ENCODE measurements at regions not wholly inside any gene's neighbourhood (a gene's known extent, or its start where the extent isn't known, plus 50 kb on each side); places are given as distances from the start of the nearest gene placed in this dataset.

DNA sequence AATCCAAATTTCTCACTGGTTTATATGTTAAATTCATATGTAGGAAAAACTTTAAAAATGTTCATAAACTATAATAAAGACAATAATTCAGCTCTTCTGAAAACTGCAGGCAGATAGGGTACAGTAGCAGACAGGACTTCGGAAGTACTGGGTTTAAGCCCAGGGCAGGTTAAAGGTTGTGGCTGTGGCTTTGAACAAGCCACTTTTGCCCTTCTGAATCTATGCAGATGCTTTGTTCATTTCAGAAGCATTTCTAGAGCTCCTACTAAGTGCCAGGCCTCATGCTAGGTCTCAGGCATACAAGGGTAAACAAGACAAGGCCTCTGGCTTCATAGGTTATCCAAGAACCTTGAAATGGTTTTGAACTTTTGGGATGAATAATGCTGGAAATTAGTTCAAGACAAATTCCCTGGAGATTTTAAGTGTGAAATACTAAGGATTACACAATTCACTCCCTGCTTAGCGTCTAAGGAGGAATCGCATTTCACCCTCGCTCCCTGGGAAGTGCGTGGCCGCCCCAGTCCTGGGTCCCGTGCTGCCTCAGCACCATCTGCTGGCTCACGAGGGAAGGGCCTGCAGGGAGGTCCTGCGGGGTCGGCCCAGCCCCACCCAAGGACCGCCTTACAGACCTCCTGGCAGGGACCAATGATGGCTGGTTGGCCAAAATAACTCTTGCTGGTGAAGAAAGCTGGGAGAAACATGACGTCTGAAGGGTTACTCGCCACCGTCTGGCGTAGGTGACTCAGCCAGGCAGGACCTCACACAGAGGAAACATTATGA is 67.7 kb upstream of the L3MBTL4 start (continued):
- TF ChIP-seq, protein P1, sequence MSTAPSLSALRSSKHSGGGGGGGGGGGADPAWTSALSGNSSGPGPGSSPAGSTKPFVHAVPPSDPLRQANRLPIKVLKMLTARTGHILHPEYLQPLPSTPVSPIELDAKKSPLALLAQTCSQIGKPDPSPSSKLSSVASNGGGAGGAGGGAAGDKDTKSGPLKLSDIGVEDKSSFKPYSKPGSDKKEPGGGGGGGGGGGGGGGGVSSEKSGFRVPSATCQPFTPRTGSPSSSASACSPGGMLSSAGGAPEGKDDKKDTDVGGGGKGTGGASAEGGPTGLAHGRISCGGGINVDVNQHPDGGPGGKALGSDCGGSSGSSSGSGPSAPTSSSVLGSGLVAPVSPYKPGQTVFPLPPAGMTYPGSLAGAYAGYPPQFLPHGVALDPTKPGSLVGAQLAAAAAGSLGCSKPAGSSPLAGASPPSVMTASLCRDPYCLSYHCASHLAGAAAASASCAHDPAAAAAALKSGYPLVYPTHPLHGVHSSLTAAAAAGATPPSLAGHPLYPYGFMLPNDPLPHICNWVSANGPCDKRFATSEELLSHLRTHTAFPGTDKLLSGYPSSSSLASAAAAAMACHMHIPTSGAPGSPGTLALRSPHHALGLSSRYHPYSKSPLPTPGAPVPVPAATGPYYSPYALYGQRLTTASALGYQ (CRISPR knock-in tag; IDR thresholded peaks at IDR 0.05), result no peak
- peak; percentile 69 for TF ChIP-seq CEBPG (CRISPR knock-in tag; IDR thresholded peaks at IDR 0.05)
- no peak for TF ChIP-seq UBTF (CRISPR knock-in tag; IDR thresholded peaks at IDR 0.05)
- TF ChIP-seq THYN1 (CRISPR knock-in tag; IDR thresholded peaks at IDR 0.05; ENCODE audit: borderline replicate concordance, low read depth), result no peak
- peak; percentile 39; the same call in 1 of the 2 replicates for TF ChIP-seq ZSCAN21 (CRISPR knock-in tag; IDR thresholded peaks at IDR 0.05; ENCODE audit: borderline replicate concordance)
- TF ChIP-seq HMG20A (CRISPR knock-in tag; IDR thresholded peaks at IDR 0.05; ENCODE audit: borderline replicate concordance), result no peak
- TF ChIP-seq ZMAT3 (CRISPR knock-in tag; conservative IDR thresholded peaks at IDR 0.05), result no peak
- peak; percentile 86 for TF ChIP-seq ZNF501 (CRISPR knock-in tag; IDR thresholded peaks at IDR 0.05)
- no peak for TF ChIP-seq ZNF781 (CRISPR knock-in tag; IDR thresholded peaks at IDR 0.05; ENCODE audit: borderline replicate concordance, not compliant biosample characterization)
- TF ChIP-seq ZNF260 (CRISPR knock-in tag; IDR thresholded peaks at IDR 0.05; ENCODE audit: borderline replicate concordance, low read depth), result no peak
- TF ChIP-seq, protein P2, sequence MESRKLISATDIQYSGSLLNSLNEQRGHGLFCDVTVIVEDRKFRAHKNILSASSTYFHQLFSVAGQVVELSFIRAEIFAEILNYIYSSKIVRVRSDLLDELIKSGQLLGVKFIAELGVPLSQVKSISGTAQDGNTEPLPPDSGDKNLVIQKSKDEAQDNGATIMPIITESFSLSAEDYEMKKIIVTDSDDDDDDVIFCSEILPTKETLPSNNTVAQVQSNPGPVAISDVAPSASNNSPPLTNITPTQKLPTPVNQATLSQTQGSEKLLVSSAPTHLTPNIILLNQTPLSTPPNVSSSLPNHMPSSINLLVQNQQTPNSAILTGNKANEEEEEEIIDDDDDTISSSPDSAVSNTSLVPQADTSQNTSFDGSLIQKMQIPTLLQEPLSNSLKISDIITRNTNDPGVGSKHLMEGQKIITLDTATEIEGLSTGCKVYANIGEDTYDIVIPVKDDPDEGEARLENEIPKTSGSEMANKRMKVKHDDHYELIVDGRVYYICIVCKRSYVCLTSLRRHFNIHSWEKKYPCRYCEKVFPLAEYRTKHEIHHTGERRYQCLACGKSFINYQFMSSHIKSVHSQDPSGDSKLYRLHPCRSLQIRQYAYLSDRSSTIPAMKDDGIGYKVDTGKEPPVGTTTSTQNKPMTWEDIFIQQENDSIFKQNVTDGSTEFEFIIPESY (CRISPR knock-in tag; IDR thresholded peaks at IDR 0.05), result no peak
- no peak for TF ChIP-seq TCF7 (IDR thresholded peaks at IDR 0.05; ENCODE audit: low read depth)
- TF ChIP-seq SMAD9 (CRISPR knock-in tag; IDR thresholded peaks at IDR 0.05), result no peak
- no peak for TF ChIP-seq ETV5 (CRISPR knock-in tag; IDR thresholded peaks at IDR 0.05; ENCODE audit: borderline replicate concordance)
- TF ChIP-seq MIER2 (CRISPR knock-in tag; IDR thresholded peaks at IDR 0.05), result peak; percentile 76
- TF ChIP-seq ZNF678 (CRISPR knock-in tag; IDR thresholded peaks at IDR 0.05), result no peak
- TF ChIP-seq ZNF34 (CRISPR knock-in tag; IDR thresholded peaks at IDR 0.05; ENCODE audit: borderline replicate concordance), result no peak
- TF ChIP-seq, protein P3, sequence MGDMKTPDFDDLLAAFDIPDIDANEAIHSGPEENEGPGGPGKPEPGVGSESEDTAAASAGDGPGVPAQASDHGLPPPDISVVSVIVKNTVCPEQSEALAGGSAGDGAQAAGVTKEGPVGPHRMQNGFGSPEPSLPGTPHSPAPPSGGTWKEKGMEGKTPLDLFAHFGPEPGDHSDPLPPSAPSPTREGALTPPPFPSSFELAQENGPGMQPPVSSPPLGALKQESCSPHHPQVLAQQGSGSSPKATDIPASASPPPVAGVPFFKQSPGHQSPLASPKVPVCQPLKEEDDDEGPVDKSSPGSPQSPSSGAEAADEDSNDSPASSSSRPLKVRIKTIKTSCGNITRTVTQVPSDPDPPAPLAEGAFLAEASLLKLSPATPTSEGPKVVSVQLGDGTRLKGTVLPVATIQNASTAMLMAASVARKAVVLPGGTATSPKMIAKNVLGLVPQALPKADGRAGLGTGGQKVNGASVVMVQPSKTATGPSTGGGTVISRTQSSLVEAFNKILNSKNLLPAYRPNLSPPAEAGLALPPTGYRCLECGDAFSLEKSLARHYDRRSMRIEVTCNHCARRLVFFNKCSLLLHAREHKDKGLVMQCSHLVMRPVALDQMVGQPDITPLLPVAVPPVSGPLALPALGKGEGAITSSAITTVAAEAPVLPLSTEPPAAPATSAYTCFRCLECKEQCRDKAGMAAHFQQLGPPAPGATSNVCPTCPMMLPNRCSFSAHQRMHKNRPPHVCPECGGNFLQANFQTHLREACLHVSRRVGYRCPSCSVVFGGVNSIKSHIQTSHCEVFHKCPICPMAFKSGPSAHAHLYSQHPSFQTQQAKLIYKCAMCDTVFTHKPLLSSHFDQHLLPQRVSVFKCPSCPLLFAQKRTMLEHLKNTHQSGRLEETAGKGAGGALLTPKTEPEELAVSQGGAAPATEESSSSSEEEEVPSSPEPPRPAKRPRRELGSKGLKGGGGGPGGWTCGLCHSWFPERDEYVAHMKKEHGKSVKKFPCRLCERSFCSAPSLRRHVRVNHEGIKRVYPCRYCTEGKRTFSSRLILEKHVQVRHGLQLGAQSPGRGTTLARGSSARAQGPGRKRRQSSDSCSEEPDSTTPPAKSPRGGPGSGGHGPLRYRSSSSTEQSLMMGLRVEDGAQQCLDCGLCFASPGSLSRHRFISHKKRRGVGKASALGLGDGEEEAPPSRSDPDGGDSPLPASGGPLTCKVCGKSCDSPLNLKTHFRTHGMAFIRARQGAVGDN (CRISPR knock-in tag; IDR thresholded peaks at IDR 0.05), result peak; percentile 64
- no peak for TF ChIP-seq ZNF383 (CRISPR knock-in tag; IDR thresholded peaks at IDR 0.05; ENCODE audit: borderline replicate concordance)
- no peak for TF ChIP-seq SP4 (CRISPR knock-in tag; IDR thresholded peaks at IDR 0.05)
